SU-DHL-6 (cell line): ENCODE measurements at regions not wholly inside any gene's neighbourhood (a gene's known extent, or its start where the extent isn't known, plus 50 kb on each side); places are given as distances from the start of the nearest gene placed in this dataset.

ENCODE experiments used
- H2AFZ ChIP-seq: fragments of 200-600 bp; sonication (generic); 2 replicates; pipeline ENCODE4 v1.6.1; 2014; ENCODE audit warnings: low read depth, mild to moderate bottlenecking, moderate library complexity, mixed read lengths, antibody characterized with exemption, low read length; ENCODE audit not compliant: severe bottlenecking
- H3F3A ChIP-seq: fragments of 200-600 bp; shearing (Covaris generic); 2 replicates; pipeline ENCODE4 v1.6.0; 2016; ENCODE audit warnings: antibody characterized with exemption, mild to moderate bottlenecking; ENCODE audit not compliant: insufficient read depth
- H3K27ac ChIP-seq: fragments of 200-600 bp; sonication (generic); 2 replicates; pipeline ENCODE4 v1.5.1; 2016; ENCODE audit warnings: low read depth, mild to moderate bottlenecking, low read length, moderate library complexity, mixed read lengths
- H3K27me3 ChIP-seq: fragments of 200-600 bp; sonication (generic), shearing (Covaris generic); 2 replicates; pipeline ENCODE4 v1.6.0; 2014; ENCODE audit warnings: mild to moderate bottlenecking, low read length
- H3K36me3 ChIP-seq: fragments of 200-600 bp; sonication (generic); 2 replicates; pipeline ENCODE4 v1.6.1; 2014; ENCODE audit warnings: mild to moderate bottlenecking, low read length, mixed read lengths
- H3K4me2 ChIP-seq: fragments of 300-600, 200-600 bp; shearing (Covaris generic), sonication (generic); 2 replicates; pipeline ENCODE4 v1.6.0; 2014; ENCODE audit warnings: low read length, low read depth, mild to moderate bottlenecking; ENCODE audit not compliant: poor library complexity, severe bottlenecking
- H3K4me3 ChIP-seq: fragments of 200-600 bp; sonication (generic); 2 replicates; pipeline ENCODE4 v1.5.1; 2014; ENCODE audit warnings: antibody characterized with exemption, low read length, mild to moderate bottlenecking, mixed read lengths; ENCODE audit not compliant: insufficient read depth, poor library complexity, severe bottlenecking
- H3K79me2 ChIP-seq: fragments of 200-600 bp; sonication (generic); 2 replicates; pipeline ENCODE4 v1.6.1; 2014; ENCODE audit warnings: mild to moderate bottlenecking, low read length, moderate library complexity; ENCODE audit not compliant: insufficient read depth
- H3K9ac ChIP-seq: fragments of 200-600 bp; sonication (generic); 2 replicates; pipeline ENCODE4 v1.7.0; 2014; ENCODE audit warnings: mild to moderate bottlenecking, low read length
- H3K9me2 ChIP-seq: fragments of 200-600 bp; sonication (generic); replicated peaks from 2 replicates; pipeline ENCODE4 v1.6.1; 2014; ENCODE audit warnings: low read length; ENCODE audit not compliant: insufficient read depth
- H3K9me3 ChIP-seq: fragments of 200-600 bp; sonication (generic); 2 replicates; pipeline ENCODE4 v1.6.1; 2014; ENCODE audit warnings: low read length, mixed read lengths; ENCODE audit not compliant: insufficient read depth
- H4K20me1 ChIP-seq: fragments of 200-600 bp; sonication (generic); 2 replicates; pipeline ENCODE4 v1.6.1; 2014; ENCODE audit warnings: low read depth, mild to moderate bottlenecking, antibody characterized with exemption, low read length, moderate library complexity, mixed read lengths
- EZH2phosphoT487 ChIP-seq: fragments of 200-600 bp; sonication (generic), shearing (Covaris generic); conservative IDR thresholded peaks from 2 replicates; pipeline ENCODE4 v1.6.1; 2018; ENCODE audit warnings: mild to moderate bottlenecking, antibody characterized with exemption, low read length, moderate library complexity, mixed read lengths
- TF ChIP-seq, protein P1 (sequence below): fragments of 200-600 bp; sonication (generic); IDR thresholded peaks from one replicate; pipeline ENCODE4 v1.5.1; 2017; ENCODE audit warnings: antibody characterized with exemption, mild to moderate bottlenecking, low read length, moderate library complexity; ENCODE audit not compliant: insufficient read depth, poor library complexity, severe bottlenecking

DNA sequence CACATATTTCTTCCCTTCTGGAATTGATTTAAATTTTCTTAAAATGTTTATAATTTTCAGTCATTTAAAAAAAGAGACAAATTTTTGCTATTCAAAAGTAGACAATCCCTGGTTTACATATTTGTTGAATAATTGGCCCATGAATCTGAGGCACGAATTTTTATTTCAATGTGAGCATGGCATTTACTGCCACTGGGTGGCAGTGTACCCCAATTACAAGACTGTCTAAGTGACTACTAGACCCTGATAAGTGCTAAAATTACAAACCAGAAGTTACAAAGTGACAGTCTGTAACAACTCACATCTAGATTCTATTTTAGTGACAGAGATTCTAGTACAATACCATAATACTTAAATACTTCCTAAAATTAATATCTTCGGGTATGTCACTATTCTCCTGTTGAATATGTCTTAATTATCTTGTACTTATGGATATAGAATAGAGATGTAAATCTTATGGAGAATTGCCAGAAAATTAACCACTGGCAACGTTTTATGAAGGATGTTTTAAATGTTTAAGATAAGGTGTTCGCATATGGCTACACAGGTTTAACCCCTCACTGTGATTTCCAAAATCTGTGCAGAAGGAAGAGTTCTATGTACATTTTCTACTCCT, 235.8 kb downstream of the MAP2K4 start:
- no peaks in the 10 kb centered on the region for H3K36me3 ChIP-seq
- no peak overlapping the region for H3K4me3 ChIP-seq
- H3K27ac ChIP-seq, result no peak overlapping the region
- H3K79me2 ChIP-seq, result no peaks in the 10 kb centered on the region
- TF ChIP-seq EZH2phosphoT487, result no peak
- TF ChIP-seq, protein P1, sequence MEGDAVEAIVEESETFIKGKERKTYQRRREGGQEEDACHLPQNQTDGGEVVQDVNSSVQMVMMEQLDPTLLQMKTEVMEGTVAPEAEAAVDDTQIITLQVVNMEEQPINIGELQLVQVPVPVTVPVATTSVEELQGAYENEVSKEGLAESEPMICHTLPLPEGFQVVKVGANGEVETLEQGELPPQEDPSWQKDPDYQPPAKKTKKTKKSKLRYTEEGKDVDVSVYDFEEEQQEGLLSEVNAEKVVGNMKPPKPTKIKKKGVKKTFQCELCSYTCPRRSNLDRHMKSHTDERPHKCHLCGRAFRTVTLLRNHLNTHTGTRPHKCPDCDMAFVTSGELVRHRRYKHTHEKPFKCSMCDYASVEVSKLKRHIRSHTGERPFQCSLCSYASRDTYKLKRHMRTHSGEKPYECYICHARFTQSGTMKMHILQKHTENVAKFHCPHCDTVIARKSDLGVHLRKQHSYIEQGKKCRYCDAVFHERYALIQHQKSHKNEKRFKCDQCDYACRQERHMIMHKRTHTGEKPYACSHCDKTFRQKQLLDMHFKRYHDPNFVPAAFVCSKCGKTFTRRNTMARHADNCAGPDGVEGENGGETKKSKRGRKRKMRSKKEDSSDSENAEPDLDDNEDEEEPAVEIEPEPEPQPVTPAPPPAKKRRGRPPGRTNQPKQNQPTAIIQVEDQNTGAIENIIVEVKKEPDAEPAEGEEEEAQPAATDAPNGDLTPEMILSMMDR, result peak; percentile 87
- H3K4me2 ChIP-seq, result no peak overlapping the region
- H3K27me3 ChIP-seq, result no peaks in the 10 kb centered on the region
- no peak overlapping the region for H3K9ac ChIP-seq
- H3K9me2 ChIP-seq, result no peaks in the 10 kb centered on the region
- H2AFZ ChIP-seq, result no peak overlapping the region
- H4K20me1 ChIP-seq, result no peaks in the 10 kb centered on the region
- no peaks in the 10 kb centered on the region for H3F3A ChIP-seq
- peaks cover under 1% of the 10 kb centered on the region; the same call in 1 of the 2 replicates for H3K9me3 ChIP-seq

DNA sequence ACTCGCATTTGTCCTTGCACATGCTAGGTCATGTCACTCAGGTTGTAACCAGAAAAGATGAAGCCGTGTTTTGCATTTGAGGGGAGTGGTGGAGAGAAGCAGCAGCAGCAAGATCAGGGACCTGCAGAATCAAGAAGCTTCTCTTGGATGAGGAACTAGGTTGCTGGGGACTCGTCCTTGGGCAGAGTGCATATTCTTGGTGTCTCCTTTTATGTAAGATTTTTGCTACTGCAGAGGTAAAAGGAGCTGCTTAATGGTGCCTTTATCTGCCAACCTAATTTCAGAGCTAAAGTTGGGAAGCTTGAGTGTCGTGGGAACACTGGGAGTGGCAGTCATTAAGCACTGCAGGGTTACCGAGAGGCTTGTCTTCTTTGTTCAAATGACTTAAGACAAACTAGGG, 236.5 kb downstream of the MAP2K4 start:
- no peaks in the 10 kb centered on the region for H3F3A ChIP-seq
- H3K36me3 ChIP-seq, result no peaks in the 10 kb centered on the region
- TF ChIP-seq EZH2phosphoT487, result no peak
- TF ChIP-seq, protein P1, result no peak
- peaks cover 7% of the 10 kb centered on the region; the same call in 1 of the 2 replicates for H3K9me3 ChIP-seq
- no peaks in the 10 kb centered on the region for H3K79me2 ChIP-seq
- H3K9ac ChIP-seq, result no peak overlapping the region
- no peaks in the 10 kb centered on the region for H3K27me3 ChIP-seq
- no peak overlapping the region for H2AFZ ChIP-seq
- H3K27ac ChIP-seq, result no peak overlapping the region
- H3K4me2 ChIP-seq, result no peak overlapping the region
- H3K4me3 ChIP-seq, result no peak overlapping the region
- no peaks in the 10 kb centered on the region for H3K9me2 ChIP-seq
- H4K20me1 ChIP-seq, result no peaks in the 10 kb centered on the region

DNA sequence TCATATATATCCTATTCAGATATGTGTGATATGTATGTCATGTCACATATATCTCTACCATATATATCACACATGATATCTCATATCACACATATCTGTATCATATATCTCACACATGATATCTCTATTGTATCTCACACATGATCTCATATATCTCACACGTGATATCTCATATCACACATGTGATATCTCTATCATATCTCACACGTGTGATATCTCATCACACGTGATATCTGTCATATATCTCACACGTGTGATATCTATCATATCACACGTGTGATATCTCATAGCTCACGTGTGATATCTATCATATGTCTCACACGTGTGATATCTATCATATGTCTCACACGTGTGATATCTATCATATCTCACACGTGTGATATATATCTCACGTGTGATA, 240.7 kb downstream of the MAP2K4 start:
- Histone ChIP-seq H3K27me3 (no peaks in the 10 kb centered on the region), H4K20me1 (no peaks in the 10 kb centered on the region), H3K4me2 (no peak overlapping the region), H3K9me2 (no peaks in the 10 kb centered on the region), H3K4me3 (no peak overlapping the region), H3K27ac (no peak overlapping the region), H3F3A (no peaks in the 10 kb centered on the region), H3K9me3 (peaks cover 10% of the 10 kb centered on the region; the same call in 1 of the 2 replicates), H3K9ac (no peak overlapping the region), H3K36me3 (no peaks in the 10 kb centered on the region), H3K79me2 (no peaks in the 10 kb centered on the region), H2AFZ (no peak overlapping the region)
- TF ChIP-seq, protein P1, result no peak
- no peak for TF ChIP-seq EZH2phosphoT487
